ENCODE measurements at regions not wholly inside any gene's neighbourhood (a gene's known extent, or its start where the extent isn't known, plus 50 kb on each side); places are given as distances from the start of the nearest gene placed in this dataset.

DNA sequence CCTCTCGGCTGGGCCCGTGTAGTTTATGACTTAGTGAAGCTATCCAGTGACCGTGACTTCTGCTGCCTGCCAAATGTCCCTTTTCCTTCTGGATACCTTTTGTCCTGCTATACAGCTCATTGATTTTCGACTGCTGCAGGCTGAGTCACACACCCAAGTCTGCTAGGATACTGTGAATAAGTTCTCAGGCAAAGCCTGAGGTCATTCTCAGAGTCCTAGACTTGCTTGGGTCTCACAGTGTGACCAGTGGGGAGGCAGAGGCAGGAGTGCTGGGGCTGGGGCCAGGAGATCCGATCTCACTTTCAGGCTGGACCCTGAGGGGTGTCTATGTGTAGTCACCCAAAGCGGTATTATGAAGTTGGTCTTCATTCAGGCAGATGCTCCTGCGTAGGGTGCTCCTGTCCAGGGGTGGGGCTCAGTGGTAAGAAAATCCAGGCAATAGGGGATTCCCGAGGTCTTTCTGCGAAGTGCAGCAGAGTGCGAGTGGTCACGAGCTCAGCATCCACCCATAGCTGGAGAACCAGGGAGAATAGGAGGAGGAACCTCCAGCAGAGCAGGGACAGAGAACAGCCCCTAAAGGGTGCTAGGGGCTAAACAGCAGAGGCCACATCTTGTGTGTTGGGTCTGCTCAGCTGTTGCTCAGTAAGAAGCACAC, 268.6 kb upstream of the NCKAP5 start:
- no peaks in the 10 kb centered on the region for H3K36me3 ChIP-seq (ENCODE audit: control insufficient read depth in 1 of 2, insufficient read depth in 2 of 2, low read length in 2 of 2)
- DNase-seq (ENCODE audit: low read depth, low spot score) (no peak), ATAC-seq (no peak)
- no peak overlapping the region for H3K27ac ChIP-seq (ENCODE audit: low read depth, low read length)
- RAD21 ChIA-PET (ENCODE audit: low non-redundant PET in 1 of 2, low total read pairs in 2 of 2, uncharacterized antibody in 2 of 2, unreplicated experiment in 2 of 2) = no interaction called here
- H3K79me2 ChIP-seq (ENCODE audit: insufficient read depth, low read length) = no peaks in the 10 kb centered on the region
- no TSS peak for BruUV-seq (replicated peaks)
- POLR2A ChIA-PET = no interaction called here
- peaks cover 0 to 4% of the 10 kb centered on the region in 2 experiments; a peak in 1 of 4 replicates for H3K4me1 ChIP-seq (ENCODE audit: control insufficient read depth in 1 of 2, insufficient read depth in 2 of 2, low read length in 2 of 2)
- no peaks in the 10 kb centered on the region for H3K9me2 ChIP-seq (ENCODE audit: insufficient read depth)
- H3K27me3 ChIP-seq (ENCODE audit: insufficient read depth, low read length) = no peaks in the 10 kb centered on the region
- no peak overlapping the region for H3K4me2 ChIP-seq (ENCODE audit: low read length)
- H4K20me1 ChIP-seq (ENCODE audit: insufficient read depth) = no peaks in the 10 kb centered on the region
- H3K4me3 ChIP-seq (replicated peaks in 1 of 2; ENCODE audit: low read depth in 1 of 2, low read length in 2 of 2) = no peak overlapping the region
- CTCF ChIA-PET = no interaction called here
- TF ChIP-seq, protein P1, sequence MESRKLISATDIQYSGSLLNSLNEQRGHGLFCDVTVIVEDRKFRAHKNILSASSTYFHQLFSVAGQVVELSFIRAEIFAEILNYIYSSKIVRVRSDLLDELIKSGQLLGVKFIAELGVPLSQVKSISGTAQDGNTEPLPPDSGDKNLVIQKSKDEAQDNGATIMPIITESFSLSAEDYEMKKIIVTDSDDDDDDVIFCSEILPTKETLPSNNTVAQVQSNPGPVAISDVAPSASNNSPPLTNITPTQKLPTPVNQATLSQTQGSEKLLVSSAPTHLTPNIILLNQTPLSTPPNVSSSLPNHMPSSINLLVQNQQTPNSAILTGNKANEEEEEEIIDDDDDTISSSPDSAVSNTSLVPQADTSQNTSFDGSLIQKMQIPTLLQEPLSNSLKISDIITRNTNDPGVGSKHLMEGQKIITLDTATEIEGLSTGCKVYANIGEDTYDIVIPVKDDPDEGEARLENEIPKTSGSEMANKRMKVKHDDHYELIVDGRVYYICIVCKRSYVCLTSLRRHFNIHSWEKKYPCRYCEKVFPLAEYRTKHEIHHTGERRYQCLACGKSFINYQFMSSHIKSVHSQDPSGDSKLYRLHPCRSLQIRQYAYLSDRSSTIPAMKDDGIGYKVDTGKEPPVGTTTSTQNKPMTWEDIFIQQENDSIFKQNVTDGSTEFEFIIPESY (IDR thresholded peaks at IDR 0.05; ENCODE audit: extremely low read depth, insufficient replicate concordance, low read length) = no peak
- TF ChIP-seq CBX3 (IDR thresholded peaks at IDR 0.05; ENCODE audit: low read depth) (no peak), EZH2 (IDR thresholded peaks at IDR 0.05) (no peak), EZH2phosphoT487 (IDR thresholded peaks at IDR 0.05; ENCODE audit: borderline replicate concordance) (no peak), SIN3A (IDR thresholded peaks at IDR 0.05; ENCODE audit: low read depth) (no peak), SRF (IDR thresholded peaks at IDR 0.05; ENCODE audit: low read depth) (no peak), CEBPB (IDR thresholded peaks at IDR 0.05; ENCODE audit: low read depth) (no peak), JUND (IDR thresholded peaks at IDR 0.05) (no peak), SP1 (IDR thresholded peaks at IDR 0.05; ENCODE audit: low read depth) (no peak)
- TF ChIP-seq, protein P2, sequence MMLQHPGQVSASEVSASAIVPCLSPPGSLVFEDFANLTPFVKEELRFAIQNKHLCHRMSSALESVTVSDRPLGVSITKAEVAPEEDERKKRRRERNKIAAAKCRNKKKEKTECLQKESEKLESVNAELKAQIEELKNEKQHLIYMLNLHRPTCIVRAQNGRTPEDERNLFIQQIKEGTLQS (IDR thresholded peaks at IDR 0.05) = no peak
- intact Hi-C loops (cut with micrococcal nuclease) = no loop called here
- H2AFZ ChIP-seq (ENCODE audit: low read depth, low read length, poor library complexity, severe bottlenecking) = no peak overlapping the region
- H3K9ac ChIP-seq (ENCODE audit: low read length) = no peak overlapping the region
- H3K9me3 ChIP-seq (ENCODE audit: control insufficient read depth in 1 of 2, insufficient read depth in 1 of 2, low read depth in 1 of 2, low read length in 2 of 2) = no peaks in the 10 kb centered on the region
